Aorta (tissue), 5 donors: ENCODE measurements at regions not wholly inside any gene's neighbourhood (a gene's known extent, or its start where the extent isn't known, plus 50 kb on each side); places are given as distances from the start of the nearest gene placed in this dataset.
"Not testable (repeated sequence)": the region's sequence is repeated elsewhere in the genome, so short reads cannot be mapped to it uniquely, and the experiment has no call there.

Experiments used
- ATAC-seq: fragments of 200-7000 bp; cut with Tn5 transposase; one replicate; pipeline ENCODE4 v1.9.1; 2022; ENCODE audit warnings: moderate library complexity; ENCODE audit not compliant: low FRiP score
- DNase-seq, 2 donors: peaks; one replicate each; pipeline ENCODE4 v3.0.0-alpha.2; 2020
- H3K27ac ChIP-seq, 2 donors: one replicate each; pipeline ENCODE4 v1.5.1; 2013; ENCODE audit warnings: low read length in 2 of 2, mild to moderate bottlenecking in 2 of 2, moderate library complexity in 2 of 2, control low read depth in 1 of 2, inconsistent platforms in 1 of 2, low read depth in 1 of 2
- H3K27me3 ChIP-seq, 2 donors: one replicate each; pipeline ENCODE4 v1.6.1; 2013; ENCODE audit warnings: control low read depth in 1 of 2, low read length in 1 of 2, mild to moderate bottlenecking in 1 of 2, moderate library complexity in 1 of 2; ENCODE audit not compliant: insufficient read depth in 2 of 2, control insufficient read depth in 1 of 2
- H3K36me3 ChIP-seq, 2 donors: one replicate each; pipeline ENCODE4 v1.6.1; 2013; ENCODE audit warnings: control low read depth in 1 of 2, low read length in 1 of 2, mild to moderate bottlenecking in 1 of 2; ENCODE audit not compliant: insufficient read depth in 2 of 2, control insufficient read depth in 1 of 2
- H3K4me1 ChIP-seq, 2 donors: one replicate each; pipeline ENCODE4 v1.6.1; 2013; ENCODE audit warnings: low read length in 2 of 2, control low read depth in 1 of 2, mild to moderate bottlenecking in 1 of 2, moderate library complexity in 1 of 2; ENCODE audit not compliant: insufficient read depth in 2 of 2, control insufficient read depth in 1 of 2
- H3K4me3 ChIP-seq, 2 donors: one replicate each; pipeline ENCODE4 v1.5.1; 2013; ENCODE audit warnings: low read length in 2 of 2, control low read depth in 1 of 2, mild to moderate bottlenecking in 1 of 2
- H3K9me3 ChIP-seq: one replicate; pipeline ENCODE4 v1.6.1; 2013; ENCODE audit warnings: mild to moderate bottlenecking, low read length; ENCODE audit not compliant: control insufficient read depth
- WGBS, 2 donors: extraction: QIAGEN DNeasy Blood & Tissue Kit; methylation state at CpG; one replicate each; pipeline ENCODE4 v1.1.7; 2013; 5-methylcytosine and 5-hydroxymethylcytosine counted together
- intact Hi-C, 2 donors: fragments of 100-400 bp; cut with DNase I; formaldehyde crosslinking; loops; one replicate each; pipeline versions ENCODE4 v1.14.2 to v1.15.0; 2022
- donor health status: healthy with polysubstance abuse.
- donor health status: Bipolar disorder and iron deficiency.
- donor health status: DM: no; HTN: no; CAD: no.
- donor health status: DM: no; HTN: no; CAD: no.
- donor health status: DM: yes; HTN: yes; CAD: no.

DNA sequence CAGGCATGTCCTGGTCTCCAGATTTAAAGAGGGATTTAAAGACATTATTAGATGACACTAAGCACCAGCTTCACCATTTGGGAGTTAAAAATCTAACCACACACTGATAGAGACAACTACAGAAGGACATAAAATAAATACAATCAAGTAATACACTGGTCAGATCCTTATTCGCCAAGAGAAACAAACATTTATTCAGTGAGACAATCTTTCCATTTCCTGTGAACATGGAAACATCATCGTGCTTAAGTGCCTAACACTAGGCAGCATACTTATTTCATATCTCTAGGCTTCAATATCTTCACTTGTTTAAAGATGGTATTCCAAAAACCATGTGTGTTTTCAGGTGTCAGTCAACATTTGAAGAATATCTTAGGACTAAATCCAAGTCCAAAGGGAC lies 103.6 kb downstream of the AREG start:
- WGBS, 2 donors: 33 to 46% methylated on average over 2 of the region's 2 CpGs
- Histone ChIP-seq H3K27me3 (no peaks in the 10 kb centered on the region), H3K4me3 (no peak overlapping the region), H3K4me1 (peaks cover 0 to 6% of the 10 kb centered on the region in 2 donors), H3K27ac (no peak overlapping the region), H3K9me3 (no peaks in the 10 kb centered on the region), H3K36me3 (no peaks in the 10 kb centered on the region)
- ATAC-seq (no peak), DNase-seq (no peak)
- intact Hi-C loops: loop anchor here in 1 of 2 donors (10.0 kb wide), 1 partner anchor 246 kb away; the partner anchor contains the start of gene BTC

DNA sequence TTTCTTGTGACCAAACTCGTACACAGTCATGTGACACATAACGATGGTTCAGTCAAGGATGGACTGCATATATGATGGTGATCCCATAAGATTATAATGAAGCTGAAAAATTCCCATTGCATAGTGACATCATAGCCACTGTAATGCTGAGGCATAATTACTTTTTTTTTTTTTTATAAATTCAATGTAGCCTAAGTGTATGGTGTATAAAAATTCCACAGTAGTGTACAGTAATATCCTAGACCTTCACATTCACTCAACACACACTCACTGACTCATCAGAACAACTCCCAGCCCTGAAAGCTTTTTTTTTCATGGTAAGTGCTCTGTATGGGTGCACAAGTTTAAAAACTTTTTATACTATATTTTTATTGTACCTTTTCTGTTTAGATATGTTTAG lies 105.0 kb downstream of the AREG start:
- WGBS, 2 donors: 95 to 97% methylated on average over 2 of the region's 2 CpGs
- Histone ChIP-seq H3K4me3 (no peak overlapping the region), H3K36me3 (no peaks in the 10 kb centered on the region), H3K27ac (no peak overlapping the region), H3K9me3 (no peaks in the 10 kb centered on the region), H3K4me1 (peaks cover 0 to 1% of the 10 kb centered on the region in 2 donors), H3K27me3 (no peaks in the 10 kb centered on the region)
- intact Hi-C loops: loop anchor here in 1 of 2 donors (10.0 kb wide), 1 partner anchor 245 kb away; the partner anchor contains the start of gene BTC
- no peak for DNase-seq
- no peak for ATAC-seq

DNA sequence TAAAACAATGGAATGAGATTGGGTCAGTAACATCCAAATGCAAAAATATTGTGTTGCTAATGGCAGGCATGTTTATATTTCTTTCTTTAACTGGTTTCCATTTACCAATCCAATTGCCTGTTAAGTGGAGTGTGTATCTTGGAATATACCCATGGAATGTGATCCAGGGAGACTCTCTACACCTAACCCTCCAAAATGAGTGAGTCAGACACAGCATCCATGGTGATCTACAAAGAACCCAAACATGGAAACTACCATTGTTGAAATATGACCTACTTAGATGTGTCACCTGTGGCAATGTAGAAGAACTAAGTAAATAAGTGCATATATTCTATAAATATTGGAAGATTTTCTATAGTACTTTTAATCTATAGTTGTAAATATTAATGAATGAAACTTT lies 110.3 kb downstream of the AREG start:
- H3K27ac ChIP-seq: no peak overlapping the region
- intact Hi-C loops: no loop called here
- no peaks in the 10 kb centered on the region for H3K4me1 ChIP-seq
- H3K4me3 ChIP-seq: no peak overlapping the region
- H3K9me3 ChIP-seq: no peaks in the 10 kb centered on the region
- ATAC-seq (no peak), DNase-seq (no peak)
- H3K36me3 ChIP-seq: no peaks in the 10 kb centered on the region
- no peaks in the 10 kb centered on the region for H3K27me3 ChIP-seq

DNA sequence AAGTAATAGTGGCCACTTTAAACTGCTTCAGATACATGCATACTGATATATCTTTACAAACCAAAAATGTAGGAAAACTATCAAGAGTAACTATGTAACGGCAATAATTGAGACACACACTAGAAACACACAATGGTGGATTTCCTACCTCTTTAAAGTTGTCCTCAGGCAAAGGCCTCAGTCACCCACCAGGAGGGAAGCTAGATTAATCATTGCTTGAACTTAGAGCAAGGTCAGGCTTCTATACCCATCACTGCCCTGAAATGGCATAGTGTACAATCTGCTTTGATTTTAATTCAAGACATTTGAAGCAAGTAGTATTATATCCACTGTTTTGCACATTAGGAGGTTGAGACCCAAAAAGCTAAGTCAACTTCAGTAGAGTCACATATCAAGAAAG lies 110.9 kb downstream of the AREG start:
- Histone ChIP-seq H3K4me3 (no peak overlapping the region), H3K27me3 (no peaks in the 10 kb centered on the region), H3K36me3 (no peaks in the 10 kb centered on the region), H3K4me1 (no peaks in the 10 kb centered on the region), H3K9me3 (no peaks in the 10 kb centered on the region), H3K27ac (no peak overlapping the region)
- intact Hi-C loops: no loop called here
- ATAC-seq: no peak
- WGBS, 2 donors: 90 to 97% methylated on average over 1 of the region's 1 CpG
- DNase-seq: no peak

DNA sequence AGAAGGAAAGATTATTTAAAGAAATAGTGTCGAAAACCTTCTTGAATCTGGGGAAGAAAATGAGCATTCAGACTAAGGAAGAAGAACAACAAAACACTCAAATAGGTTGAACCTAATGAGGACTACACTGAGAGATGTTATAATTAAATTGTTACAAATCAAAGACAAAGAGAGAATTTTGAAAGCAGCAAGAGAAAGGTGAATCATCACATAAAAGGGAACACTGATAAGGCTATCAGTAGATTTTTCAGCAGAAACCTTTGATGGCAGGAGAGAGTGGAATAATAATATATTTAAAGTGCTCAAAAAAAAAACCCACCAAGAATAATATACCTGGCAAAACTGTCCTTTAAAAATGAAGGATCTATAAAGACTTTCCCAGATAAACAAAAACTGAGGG lies 114.9 kb downstream of the AREG start:
- WGBS, 2 donors: 0 to 50% methylated on average over 1 of the region's 1 CpG
- DNase-seq: no peak
- Histone ChIP-seq H3K4me1 (no peaks in the 10 kb centered on the region), H3K27ac (no peak overlapping the region), H3K9me3 (no peaks in the 10 kb centered on the region), H3K27me3 (no peaks in the 10 kb centered on the region), H3K4me3 (no peak overlapping the region), H3K36me3 (no peaks in the 10 kb centered on the region)
- intact Hi-C loops: no loop called here
- no peak for ATAC-seq

DNA sequence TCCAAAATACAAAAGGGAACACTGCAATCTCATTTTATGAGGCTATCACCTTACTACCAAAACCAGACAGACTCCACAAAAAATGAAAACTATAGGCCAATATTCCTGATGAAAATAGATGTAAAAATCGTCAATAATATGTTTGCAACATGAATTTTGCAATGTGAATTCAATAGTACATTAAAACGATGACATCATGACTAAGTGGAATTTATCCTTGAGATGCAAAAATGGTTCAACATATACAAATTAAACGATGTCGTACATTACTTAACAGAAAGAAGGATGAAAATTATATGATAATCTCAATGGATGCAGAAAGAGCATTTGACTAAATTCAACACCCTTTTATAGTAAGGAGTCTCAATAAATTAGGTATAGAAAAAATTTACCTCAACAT lies 123.0 kb downstream of the AREG start:
- Histone ChIP-seq H3K36me3 (no peaks in the 10 kb centered on the region), H3K27me3 (no peaks in the 10 kb centered on the region), H3K27ac (no peak overlapping the region), H3K4me1 (no peaks in the 10 kb centered on the region), H3K9me3 (no peaks in the 10 kb centered on the region), H3K4me3 (no peak overlapping the region)
- ATAC-seq: no peak
- intact Hi-C loops: no loop called here
- WGBS, 2 donors: 92 to 96% methylated on average over 4 of the region's 4 CpGs
- DNase-seq: no peak

DNA sequence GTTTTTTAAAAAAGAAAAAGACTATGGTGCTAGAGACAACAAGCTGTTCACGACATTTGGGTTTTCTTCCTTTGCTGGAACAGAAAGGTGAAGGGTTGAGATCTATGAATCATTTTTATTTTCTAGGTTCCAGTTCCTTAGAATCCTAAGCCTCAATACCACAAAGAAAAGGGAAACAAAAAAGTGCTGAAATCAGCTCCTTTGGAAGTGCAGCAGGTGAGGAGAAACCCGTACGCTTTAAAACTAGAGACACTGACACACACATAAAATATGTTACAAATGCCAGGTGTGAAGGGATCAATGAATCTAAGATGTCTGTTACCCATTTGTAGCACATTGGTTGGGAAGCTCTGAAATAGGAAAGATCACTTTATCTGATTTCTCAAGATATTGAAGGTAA lies 125.2 kb downstream of the AREG start:
- H3K27ac ChIP-seq: no peak overlapping the region
- intact Hi-C loops: no loop called here
- no peaks in the 10 kb centered on the region for H3K27me3 ChIP-seq
- DNase-seq (no peak), ATAC-seq (no peak)
- no peaks in the 10 kb centered on the region for H3K36me3 ChIP-seq
- no peaks in the 10 kb centered on the region for H3K9me3 ChIP-seq
- WGBS, 2 donors: 67 to 75% methylated on average over 3 of the region's 3 CpGs
- H3K4me3 ChIP-seq: no peak overlapping the region
- H3K4me1 ChIP-seq: no peaks in the 10 kb centered on the region

DNA sequence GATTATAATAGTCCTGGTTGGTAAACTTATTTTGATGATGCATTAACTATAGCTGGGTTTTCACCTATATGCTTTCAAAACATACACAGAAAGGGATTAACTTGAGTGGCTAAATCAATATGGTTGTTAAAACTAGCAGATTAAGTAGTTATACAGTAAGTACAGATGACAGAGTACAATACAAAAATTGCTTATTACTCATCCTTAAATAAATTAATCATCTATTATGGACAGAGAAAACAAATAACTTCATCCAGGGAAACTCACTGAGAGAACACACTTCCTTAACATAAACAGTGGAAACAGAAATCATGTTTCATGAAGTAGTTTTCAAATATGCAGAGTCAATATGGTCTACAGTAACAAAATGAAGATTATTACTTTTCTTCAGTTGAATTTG lies 133.4 kb downstream of the AREG start:
- no peaks in the 10 kb centered on the region for H3K36me3 ChIP-seq
- intact Hi-C loops: no loop called here
- ATAC-seq (no peak), DNase-seq (no peak)
- H3K4me3 ChIP-seq: no peak overlapping the region
- H3K9me3 ChIP-seq: no peaks in the 10 kb centered on the region
- no peak overlapping the region for H3K27ac ChIP-seq
- no peaks in the 10 kb centered on the region for H3K27me3 ChIP-seq
- H3K4me1 ChIP-seq: no peaks in the 10 kb centered on the region

DNA sequence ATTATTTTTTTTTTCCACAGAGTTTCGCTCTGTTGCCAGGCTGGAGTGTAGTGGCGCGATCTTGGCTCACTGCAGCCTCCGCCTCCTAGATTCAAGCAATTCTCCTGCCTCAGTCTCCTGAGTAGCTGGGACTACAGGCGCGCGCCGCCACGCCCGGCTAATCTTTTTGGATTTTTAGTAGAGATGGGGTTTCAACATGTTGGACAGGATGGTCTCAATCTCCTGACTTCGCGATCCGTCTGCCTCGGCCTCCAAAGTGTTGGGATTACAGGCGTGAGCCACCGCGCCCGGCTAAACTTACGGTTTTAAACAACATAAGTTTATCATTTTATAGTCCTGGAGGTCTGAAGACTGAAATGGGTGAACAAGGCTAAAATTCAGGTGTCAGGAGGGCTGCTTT lies 133.9 kb downstream of the AREG start:
- H3K9me3 ChIP-seq, H3K4me3 ChIP-seq, DNase-seq, H3K4me1 ChIP-seq, H3K36me3 ChIP-seq, H3K27me3 ChIP-seq, ATAC-seq, intact Hi-C loops, H3K27ac ChIP-seq: not testable (repeated sequence)
- WGBS, 2 donors: 92 to 98% methylated on average over 19 of the region's 19 CpGs
